D721Med (cell line): ENCODE measurements at regions not wholly inside any gene's neighbourhood (a gene's known extent, or its start where the extent isn't known, plus 50 kb on each side); places are given as distances from the start of the nearest gene placed in this dataset.

Experiments used
- DNase-seq: peaks from one replicate; pipeline ENCODE4 v3.0.0; 2011; ENCODE audit warnings: low spot score; ENCODE audit not compliant: insufficient read length
- FAIRE-seq: peaks from 2 replicates; lab custom pipeline; 2011; peaks lifted over from hg19 to GRCh38; lab: Jason Lieb, UNC
- CTCF ChIP-seq: IDR thresholded peaks from 2 replicates; pipeline ENCODE4 v1.5.1; 2012; ENCODE audit warnings: mild to moderate bottlenecking, control low read depth; ENCODE audit not compliant: insufficient read depth; ENCODE audit errors: missing control alignments

- TF ChIP-seq CTCF, result no peak
- no peak for DNase-seq
- no peak for FAIRE-seq
These were observed 149.5 kb upstream of the SVIL start for GRCh38 chr10:29784175-29784773.

- DNase-seq (no peak), FAIRE-seq (no peak)
These were observed 148.6 kb upstream of the SVIL start for GRCh38 chr10:29783201-29783947.

GRCh38 chr10:29780639-29781038, 145.9 kb upstream of the SVIL start:
- no peak for FAIRE-seq
- no peak for TF ChIP-seq CTCF

More at GRCh38 chr10:29783201-29783947, 148.6 kb upstream of the SVIL start:
- no peak for TF ChIP-seq CTCF

GRCh38 chr10:29780096-29780495, 145.3 kb upstream of the SVIL start:
- no peak for TF ChIP-seq CTCF
- FAIRE-seq (no peak), DNase-seq (no peak)

More at GRCh38 chr10:29780639-29781038, 145.9 kb upstream of the SVIL start:
- no peak for DNase-seq

GRCh38 chr10:29776246-29776645, 141.5 kb upstream of the SVIL start:
- DNase-seq (no peak), FAIRE-seq (no peak)
- TF ChIP-seq CTCF, result no peak

GRCh38 chr10:29774475-29774874, 139.7 kb upstream of the SVIL start:
- no peak for TF ChIP-seq CTCF
- DNase-seq, result no peak
- no peak for FAIRE-seq

GRCh38 chr10:29773675-29774091, 138.9 kb upstream of the SVIL start:
- TF ChIP-seq CTCF, result no peak
- FAIRE-seq (no peak), DNase-seq (no peak)
